HepG2 (cell line): ENCODE measurements at regions not wholly inside any gene's neighbourhood (a gene's known extent, or its start where the extent isn't known, plus 50 kb on each side); places are given as distances from the start of the nearest gene placed in this dataset.

ENCODE experiments used
- CBX1 ChIP-seq: IDR thresholded peaks from one replicate; pipeline ENCODE4 v1.6.1; 2016; ENCODE audit warnings: antibody characterized with exemption, low read depth
- MBNL3 ChIP-seq: fragments of 250-450 bp; sonication (Bioruptor Pico); conservative IDR thresholded peaks from 2 replicates; pipeline ENCODE4 v1.8.0; 2022; ENCODE audit warnings: mild to moderate bottlenecking, inconsistent platforms
- MIER2 ChIP-seq: IDR thresholded peaks from 2 replicates; pipeline ENCODE4 v1.6.1; 2016; ENCODE audit warnings: missing biosample characterization, missing genetic modification reagents
- PAWR ChIP-seq: sonication (generic); formaldehyde crosslinking; IDR thresholded peaks from 2 replicates; pipeline ENCODE4 v1.4.0; 2020; ENCODE audit warnings: missing genetic modification reagents, mild to moderate bottlenecking, borderline replicate concordance
- SETDB1 ChIP-seq: sonication (generic); formaldehyde crosslinking; IDR thresholded peaks from 2 replicates; pipeline ENCODE4 v1.5.1; 2020; ENCODE audit warnings: missing genetic modification reagents, mild to moderate bottlenecking, borderline replicate concordance
- SP5 ChIP-seq: IDR thresholded peaks from 2 replicates; pipeline ENCODE4 v1.6.1; 2016; ENCODE audit warnings: low read depth, borderline replicate concordance
- ZNF556 ChIP-seq: sonication (generic); formaldehyde crosslinking; IDR thresholded peaks from 2 replicates; pipeline ENCODE4 v1.4.0; 2020; ENCODE audit warnings: mild to moderate bottlenecking, missing genetic modification reagents, borderline replicate concordance

DNA sequence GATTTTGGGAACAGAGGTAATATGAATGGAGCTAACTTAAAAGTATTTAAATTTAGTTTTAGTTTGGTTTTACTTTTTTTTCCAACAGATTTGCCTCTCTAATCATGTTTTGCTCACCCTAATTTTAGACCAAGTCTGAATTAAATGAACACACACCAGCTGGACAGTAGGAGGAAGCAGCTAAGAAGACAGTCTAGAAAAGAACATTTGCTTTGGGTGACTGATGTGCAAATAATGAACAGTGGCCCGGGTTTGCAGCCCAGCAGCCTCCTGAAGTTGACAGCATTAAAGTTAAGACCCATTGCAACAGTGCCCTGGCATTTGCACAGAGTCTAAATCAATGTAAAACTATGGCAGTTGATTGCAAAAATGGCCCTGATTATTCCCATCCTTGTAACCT lies 66.4 kb upstream of the SORL1 start (continued):
- TF ChIP-seq SETDB1: no peak
- TF ChIP-seq CBX1: no peak
- no peak for TF ChIP-seq MIER2 (CRISPR knock-in tag)
- TF ChIP-seq MBNL3 (CRISPR knock-in tag): no peak
- TF ChIP-seq SP5 (CRISPR knock-in tag): no peak
- no peak for TF ChIP-seq ZNF556
- TF ChIP-seq PAWR: no peak
